GM13977 (cell line): ENCODE measurements at regions not wholly inside any gene's neighbourhood (a gene's known extent, or its start where the extent isn't known, plus 50 kb on each side); places are given as distances from the start of the nearest gene placed in this dataset.

Source experiments
- DNase-seq: peaks from one replicate; pipeline ENCODE4 v3.0.0; 2012; ENCODE audit warnings: low spot score
- CTCF ChIP-seq: IDR thresholded peaks from 2 replicates; pipeline ENCODE4 v1.5.1; 2012; ENCODE audit warnings: mild to moderate bottlenecking, control low read depth; ENCODE audit not compliant: insufficient read depth; ENCODE audit errors: extremely low read depth, missing control alignments
- in situ Hi-C: fragments of 300-500 bp; cut with MboI; formaldehyde crosslinking; loops from one replicate; pipeline ENCODE4 v1.12.0; 2022; ENCODE audit warnings: low sequenced_read_pairs, low pct_unique_long_range_greater_than_20kb, mixed read lengths, inconsistent platforms; ENCODE audit not compliant: unreplicated experiment

- no peak for TF ChIP-seq CTCF
- no peak for DNase-seq
- in situ Hi-C loops = no loop called here
These were observed 243.9 kb upstream of the TANK start for GRCh38 chr2:160916300-160916699.

GRCh38 chr2:160917850-160918249, 242.4 kb upstream of the TANK start:
- no peak for DNase-seq
- no peak for TF ChIP-seq CTCF
- in situ Hi-C loops = no loop called here

GRCh38 chr2:160918258-160918657, 242.0 kb upstream of the TANK start:
- no peak for TF ChIP-seq CTCF
- in situ Hi-C loops = no loop called here
- no peak for DNase-seq

- peak; percentile 14 for DNase-seq
- in situ Hi-C loops = no loop called here
- TF ChIP-seq CTCF = peak; percentile 61
These were observed 241.2 kb upstream of the TANK start for GRCh38 chr2:160918906-160919503.

GRCh38 chr2:160920061-160920460, 240.2 kb upstream of the TANK start:
- in situ Hi-C loops = no loop called here
- no peak for DNase-seq
- TF ChIP-seq CTCF = no peak

GRCh38 chr2:160920791-160921303, 239.4 kb upstream of the TANK start:
- no peak for DNase-seq
- in situ Hi-C loops = no loop called here
- no peak for TF ChIP-seq CTCF

GRCh38 chr2:160921386-160921964, 238.8 kb upstream of the TANK start:
- no peak for DNase-seq
- no peak for TF ChIP-seq CTCF
- in situ Hi-C loops = no loop called here
